Middle frontal gyrus (tissue), 1 donor: ENCODE measurements at regions not wholly inside any gene's neighbourhood (a gene's known extent, or its start where the extent isn't known, plus 50 kb on each side); places are given as distances from the start of the nearest gene placed in this dataset.
"Not testable (repeated sequence)": the region's sequence is repeated elsewhere in the genome, so short reads cannot be mapped to it uniquely, and the experiment has no call there.

Experiments
- DNase-seq: peaks from one replicate; pipeline ENCODE4 v3.0.0-alpha.2; 2015; ENCODE audit warnings: low spot score; ENCODE audit errors: extremely low spot score

GRCh38 chr6:11427091-11427722 is 110.3 kb upstream of the TMEM170B start:
- DNase-seq, result no peak

DNA sequence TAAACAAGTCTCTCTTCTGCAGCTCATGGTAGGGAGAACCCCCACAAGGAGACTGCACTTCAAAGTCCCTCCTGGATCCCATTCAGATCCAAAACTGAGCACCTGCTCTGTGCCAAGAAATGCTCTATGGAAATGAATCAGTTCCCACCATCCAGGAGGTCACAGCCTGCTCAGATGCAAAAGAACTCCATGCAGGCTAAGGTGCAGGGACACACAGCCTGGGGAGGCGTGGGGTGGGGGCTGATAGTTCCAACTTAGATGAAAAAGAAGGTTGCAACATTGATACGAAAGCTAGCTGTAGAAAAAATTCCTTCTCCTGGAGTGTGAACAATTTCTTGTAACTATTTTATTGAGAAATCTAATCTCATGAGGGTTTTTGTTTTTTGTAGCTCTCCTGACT is 111.0 kb upstream of the TMEM170B start:
- DNase-seq, result no peak

DNA sequence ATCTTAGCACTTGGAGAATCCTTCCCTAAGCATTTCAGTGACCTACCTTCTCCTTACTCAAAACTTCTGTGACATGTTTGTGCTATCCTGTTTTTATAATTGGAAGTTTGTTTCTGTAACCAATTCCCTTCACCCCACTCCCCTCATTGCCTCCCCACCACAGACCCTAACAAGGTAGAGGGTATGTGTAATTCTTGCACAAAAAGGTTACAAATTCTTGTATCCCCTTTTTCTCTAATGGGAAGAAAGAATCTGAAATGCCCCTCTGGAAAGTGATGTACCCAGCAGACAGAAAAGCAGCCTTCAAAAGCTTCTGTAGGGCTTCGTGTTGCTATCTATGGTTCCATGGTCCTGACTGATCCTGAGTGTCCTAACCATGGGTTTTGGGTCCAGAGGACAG is 111.7 kb upstream of the TMEM170B start:
- no peak for DNase-seq

- DNase-seq, result no peak
Measured at GRCh38 chr6:11425431-11425871, 112.1 kb upstream of the TMEM170B start.

DNA sequence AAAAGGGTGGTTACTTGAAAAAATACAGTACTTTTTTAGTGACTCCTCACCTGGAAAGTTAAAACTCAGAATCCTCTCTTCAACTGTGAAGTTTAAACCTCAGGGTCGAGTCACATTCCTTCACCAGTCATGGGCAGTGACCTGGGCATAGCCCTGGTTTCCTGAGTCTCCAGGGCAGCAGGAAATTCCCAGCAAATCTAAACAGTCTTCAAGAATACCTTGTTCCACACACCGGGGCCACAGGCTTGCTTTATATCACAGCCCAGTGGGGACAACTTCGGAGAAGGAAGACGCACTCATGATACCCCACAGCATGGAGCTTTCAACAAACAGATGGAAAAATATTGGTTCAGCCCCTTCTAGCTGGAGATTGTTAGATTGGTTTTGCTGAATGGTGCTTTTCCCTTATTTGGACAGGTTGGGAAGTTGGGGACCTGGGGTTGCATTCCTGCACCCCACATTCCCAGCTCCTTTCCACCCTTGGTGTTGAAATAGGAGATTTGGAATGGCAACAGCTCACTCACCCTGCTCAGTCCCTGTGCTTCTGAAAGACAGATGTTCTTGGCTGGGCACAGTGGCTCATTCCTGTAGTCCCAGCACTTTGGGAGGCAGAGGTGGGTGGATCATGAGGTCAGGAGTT is 113.0 kb upstream of the TMEM170B start:
- DNase-seq, result no peak

- no peak for DNase-seq
Measured at GRCh38 chr6:11423667-11424066, 113.9 kb upstream of the TMEM170B start.

- DNase-seq, result no peak
Measured at GRCh38 chr6:11423072-11423471, 114.5 kb upstream of the TMEM170B start.

GRCh38 chr6:11419763-11420453 is 117.6 kb upstream of the TMEM170B start:
- no peak for DNase-seq

GRCh38 chr6:11418290-11418905 is 119.2 kb upstream of the TMEM170B start:
- no peak for DNase-seq

DNA sequence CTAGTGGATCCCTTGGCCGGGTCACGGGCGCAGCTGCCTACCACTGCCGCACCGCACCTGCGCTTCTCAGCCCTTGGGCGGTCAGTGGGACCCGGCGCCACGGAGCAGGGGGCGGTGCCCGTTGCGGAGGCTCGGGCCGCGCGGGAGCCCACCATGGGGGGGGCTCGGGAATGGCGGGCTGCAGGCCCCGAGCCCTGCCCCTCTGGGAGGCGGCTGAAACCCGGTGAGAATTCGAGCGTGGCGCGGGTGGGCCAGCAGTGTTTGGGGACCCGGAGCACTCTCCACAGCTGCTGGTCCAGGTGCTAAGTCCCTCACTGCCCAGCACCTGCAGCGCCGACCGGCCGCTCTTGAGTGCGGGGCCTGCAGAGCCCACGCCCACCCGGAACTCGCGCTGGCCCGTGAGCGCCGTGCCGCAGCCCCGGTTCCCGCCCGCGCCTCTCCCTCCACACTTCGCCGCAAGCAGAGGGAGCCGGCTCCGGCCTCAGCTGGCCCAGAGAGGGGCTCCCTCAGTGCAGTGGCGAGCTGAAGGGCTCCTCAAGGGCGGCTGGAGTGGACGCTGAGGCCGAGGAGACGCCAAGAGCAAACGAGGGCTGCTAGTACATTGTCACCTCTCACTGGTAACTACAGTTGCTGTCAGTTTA is 120.5 kb upstream of the TMEM170B start:
- DNase-seq, result no peak

DNA sequence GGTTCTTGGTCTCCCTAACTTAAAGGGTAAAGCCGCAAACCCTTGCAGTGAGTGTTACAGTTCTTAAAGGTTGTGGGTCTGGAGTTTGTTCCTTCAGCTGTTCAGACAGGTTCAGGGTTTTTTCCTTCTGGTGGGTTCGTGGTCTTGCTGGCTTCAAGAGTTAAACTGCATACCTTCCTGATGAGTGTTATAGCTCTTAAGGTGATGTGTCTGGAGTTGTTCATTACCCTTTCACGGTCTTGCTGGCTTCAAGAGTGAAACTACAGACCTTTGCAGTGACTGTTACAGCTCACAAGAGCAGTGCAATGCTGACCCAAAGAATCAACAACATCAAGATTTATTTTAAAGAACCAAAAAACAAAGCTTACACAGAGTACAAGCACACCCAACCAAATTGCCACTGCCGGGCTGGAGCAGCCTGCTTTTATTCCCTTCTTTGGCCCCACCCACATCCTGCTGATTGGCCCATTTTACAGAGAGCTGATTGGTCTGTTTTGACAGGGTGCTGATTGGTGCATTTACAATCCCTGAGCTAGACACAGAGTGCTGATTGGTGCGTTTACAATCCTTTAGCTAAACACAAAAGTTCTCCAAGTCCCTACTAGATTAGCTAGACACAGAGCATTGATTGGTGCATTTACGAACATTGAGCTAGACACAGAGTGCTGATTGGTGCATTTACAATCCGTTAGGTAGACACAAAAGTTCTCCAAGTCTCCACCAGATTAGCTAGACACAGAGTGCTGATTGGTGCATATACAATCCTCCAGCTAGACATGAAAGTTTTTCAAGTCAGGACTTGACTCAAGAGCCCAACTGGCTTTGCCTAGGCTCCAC is 121.2 kb upstream of the TMEM170B start:
- DNase-seq, result not testable (repeated sequence)

- DNase-seq, result no peak
Measured at GRCh38 chr6:11415557-11415956, 122.0 kb upstream of the TMEM170B start.

DNA sequence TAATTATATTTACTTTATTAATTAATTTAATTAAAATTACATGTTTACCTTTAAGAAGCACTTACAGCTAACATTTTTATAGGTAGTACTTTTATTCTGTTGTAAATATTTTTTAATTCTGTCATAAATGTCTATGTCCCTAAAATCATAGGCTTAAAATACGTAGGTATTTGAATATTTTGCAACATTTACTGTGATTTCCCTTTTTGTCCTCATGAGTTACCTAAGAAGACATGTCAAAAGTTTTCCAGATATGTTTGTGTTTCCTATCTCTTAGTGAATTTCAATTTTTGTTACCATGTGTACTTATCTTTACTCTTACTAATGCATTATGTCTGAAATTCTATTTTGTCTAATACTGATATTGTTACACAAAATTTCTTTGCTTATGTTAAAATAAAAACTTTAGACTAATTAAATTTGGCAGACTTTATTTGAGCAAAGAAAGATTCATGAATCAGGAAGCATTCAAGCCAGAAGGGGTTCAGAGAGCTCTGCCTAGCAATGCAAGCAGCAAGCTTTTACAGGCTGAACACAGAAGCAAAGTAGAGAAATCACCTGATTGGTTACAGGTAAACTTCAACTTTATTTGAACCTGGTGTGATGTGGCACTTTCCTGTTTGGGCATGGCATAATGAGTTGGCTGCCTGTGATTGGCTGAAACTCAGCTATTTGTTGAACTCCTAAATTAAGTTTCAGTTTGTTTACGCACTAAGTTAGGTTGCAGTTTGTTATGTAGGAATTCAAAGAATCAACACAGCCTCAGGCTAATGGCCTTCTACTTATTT is 123.2 kb upstream of the TMEM170B start:
- DNase-seq, result no peak

GRCh38 chr6:11413728-11414127 is 123.8 kb upstream of the TMEM170B start:
- no peak for DNase-seq

DNA sequence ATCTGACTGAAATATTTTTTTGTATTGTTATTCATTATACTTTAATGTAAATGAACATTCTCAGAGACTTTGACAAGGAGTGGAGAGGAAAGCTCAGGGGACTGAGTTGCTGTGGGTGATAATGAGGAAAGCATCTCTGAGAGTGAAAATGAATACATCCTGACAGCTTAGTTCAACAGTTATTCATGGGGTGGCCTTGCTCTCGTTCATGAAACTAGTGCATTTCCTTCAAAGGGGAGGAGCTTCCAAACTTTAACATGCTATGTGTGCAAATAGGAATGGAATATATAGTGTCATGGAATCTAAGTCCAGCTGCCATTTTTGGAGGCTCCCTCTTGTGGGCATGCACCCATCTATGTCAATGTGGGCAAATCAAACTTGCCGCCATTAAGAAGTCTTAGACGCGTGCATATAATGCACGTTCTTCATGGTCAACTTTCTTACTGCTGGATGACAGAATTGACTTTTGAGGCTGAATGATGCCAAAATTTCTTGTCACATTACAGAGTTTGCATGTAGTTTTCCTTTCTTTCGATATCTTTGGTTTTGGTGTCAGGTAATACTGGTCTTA is 124.3 kb upstream of the TMEM170B start:
- no peak for DNase-seq

DNA sequence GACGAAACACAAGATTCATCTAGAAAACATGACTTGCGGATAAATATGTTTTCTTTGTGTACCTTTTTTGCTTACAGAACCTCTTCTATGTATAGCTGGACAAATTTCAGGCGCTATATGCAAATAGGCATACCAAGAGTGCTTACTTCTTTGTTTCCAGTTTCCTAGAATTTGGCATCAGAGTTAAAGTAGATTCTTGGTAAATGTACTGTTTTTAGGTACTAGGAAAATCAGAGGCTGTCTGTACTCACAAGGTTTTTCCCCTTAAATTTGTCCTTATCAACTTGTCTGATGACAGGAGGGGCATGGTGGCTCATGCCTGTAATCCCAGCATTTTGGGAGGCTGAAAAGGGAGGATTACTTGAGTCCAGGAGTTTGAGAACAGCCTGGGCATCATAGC is 124.9 kb upstream of the TMEM170B start:
- DNase-seq, result no peak

GRCh38 chr6:11412011-11412424 is 125.5 kb upstream of the TMEM170B start:
- no peak for DNase-seq

DNA sequence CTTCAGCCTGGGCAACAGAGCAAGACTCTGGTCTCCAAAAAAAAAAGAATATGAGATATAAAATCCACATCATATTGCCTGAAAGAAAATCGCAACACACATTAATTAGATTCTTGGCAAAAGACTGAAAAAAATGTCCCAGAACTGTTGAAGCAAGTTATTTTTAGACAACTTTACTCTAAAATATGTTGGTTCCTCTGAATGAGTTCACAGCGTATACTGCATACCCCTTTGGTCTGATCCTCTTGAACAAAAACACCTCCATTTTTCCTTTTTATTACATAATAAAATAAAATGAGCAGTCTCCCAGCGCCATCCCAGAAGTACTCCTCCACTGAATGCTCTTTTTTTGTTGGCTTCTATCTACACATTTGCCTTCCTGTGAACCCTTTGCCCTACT is 126.0 kb upstream of the TMEM170B start:
- no peak for DNase-seq

DNA sequence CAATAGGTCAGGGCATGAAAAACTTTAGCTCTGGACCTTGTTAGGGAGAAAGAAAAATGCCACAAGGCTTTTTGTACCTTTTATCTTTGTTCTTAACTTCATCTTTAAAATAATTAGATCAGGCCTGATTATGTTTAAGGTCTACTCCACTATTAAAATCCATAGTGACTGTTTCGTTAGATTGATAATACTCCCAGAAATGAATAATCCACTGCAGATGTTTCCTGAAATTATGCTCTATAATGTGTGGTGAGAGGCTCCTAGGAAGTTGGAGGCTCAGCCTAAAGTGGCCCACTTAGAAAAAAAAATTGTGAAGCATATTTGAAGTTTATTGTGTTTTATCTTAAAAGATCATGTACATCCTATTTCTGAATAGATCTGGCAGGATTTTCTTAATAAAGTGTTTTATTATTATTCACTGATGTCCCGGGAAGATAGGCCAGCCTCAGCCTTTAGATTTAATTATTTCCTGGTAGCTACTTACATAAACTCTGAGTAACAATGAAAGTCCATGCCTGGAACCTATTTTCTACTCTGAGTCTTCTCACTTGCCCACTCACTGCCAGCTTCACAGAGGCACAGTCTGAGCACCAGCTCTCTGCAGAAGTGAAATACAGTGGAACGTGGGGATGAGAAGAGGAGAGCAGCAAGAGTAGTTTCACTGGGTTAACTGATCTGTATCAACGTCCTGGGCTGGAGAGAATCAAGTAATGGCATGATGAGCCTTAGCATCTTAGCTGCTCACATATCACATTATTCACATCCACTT is 126.8 kb upstream of the TMEM170B start:
- DNase-seq, result peak; percentile 58
